Peyer's patch (tissue), 4 donors: ENCODE measurements at regions not wholly inside any gene's neighbourhood (a gene's known extent, or its start where the extent isn't known, plus 50 kb on each side); places are given as distances from the start of the nearest gene placed in this dataset.

ENCODE experiments used
- DNase-seq, 3 donors: peaks; one replicate each; pipeline ENCODE4 v3.0.0-alpha.2; 2017 to 2019
- H3K27ac ChIP-seq, 4 donors: fragments of 200-600 bp; sonication (generic); one replicate each; pipeline ENCODE4 v1.5.1; 2016 to 2019
- H3K27me3 ChIP-seq, 2 donors: fragments of 200-600 bp; sonication (generic); one replicate each; pipeline ENCODE4 v1.5.1; 2019
- H3K36me3 ChIP-seq, 3 donors: fragments of 200-600 bp; sonication (generic); one replicate each; pipeline ENCODE4 v1.5.1; 2016 to 2019
- H3K4me1 ChIP-seq, 4 donors: fragments of 200-600 bp; sonication (generic); one replicate each; pipeline ENCODE4 v1.5.1; 2016 to 2019
- H3K4me3 ChIP-seq, 4 donors: fragments of 200-600 bp; sonication (generic); 1 replicate in 3 of 4; 2 replicates in 1 of 4; pipeline ENCODE4 v1.5.1; 2016 to 2019; ENCODE audit warnings: mild to moderate bottlenecking in 1 of 4
- H3K9me3 ChIP-seq, 4 donors: fragments of 200-600 bp; sonication (generic); one replicate each; pipeline ENCODE4 v1.5.1; 2016 to 2019; ENCODE audit warnings: mild to moderate bottlenecking in 1 of 4
- POLR2A ChIP-seq, 2 donors: fragments of 450-650 bp; IDR thresholded peaks; one replicate each; pipeline ENCODE4 v1.5.1; 2017; ENCODE audit warnings: antibody characterized with exemption in 2 of 2, mild to moderate bottlenecking in 2 of 2, moderate library complexity in 2 of 2
- TF ChIP-seq, protein P1 (sequence below), 6 experiments: fragments of 450-650 bp in 4 of 6; fragments of 200-600 bp in 2 of 6; sonication (generic) in 1 of 6; IDR thresholded peaks; one replicate each; pipeline ENCODE4 v1.5.1; 2017 to 2019; ENCODE audit warnings: antibody characterized with exemption in 6 of 6, mild to moderate bottlenecking in 3 of 6, moderate library complexity in 1 of 6

DNA sequence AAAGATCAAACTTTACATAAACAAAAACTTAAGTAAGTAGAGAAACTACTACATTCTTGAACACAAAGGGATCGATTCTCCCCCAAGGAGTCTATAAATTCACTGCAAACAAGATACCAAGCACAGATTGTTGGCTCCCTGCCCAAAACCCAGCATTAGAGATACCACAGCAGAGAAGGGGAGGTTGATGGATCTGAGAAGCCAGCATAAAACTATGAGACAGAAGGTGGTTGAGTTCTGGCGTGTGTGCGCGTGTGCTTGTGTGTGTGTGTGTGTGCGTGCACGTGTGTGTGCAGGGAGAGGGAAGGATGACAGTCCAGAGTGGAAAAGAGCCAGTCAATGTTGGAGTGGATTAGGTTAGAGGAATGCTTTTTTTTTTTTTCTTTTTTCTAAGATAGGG is 143.2 kb upstream of the PRR20G start:
- no peaks in the 10 kb centered on the region for H3K4me1 ChIP-seq
- H3K9me3 ChIP-seq, result no peaks in the 10 kb centered on the region
- H3K27me3 ChIP-seq, result no peaks in the 10 kb centered on the region
- no peak overlapping the region for H3K27ac ChIP-seq
- no peak for TF ChIP-seq POLR2A (IDR thresholded peaks at IDR 0.05)
- TF ChIP-seq, protein P1, sequence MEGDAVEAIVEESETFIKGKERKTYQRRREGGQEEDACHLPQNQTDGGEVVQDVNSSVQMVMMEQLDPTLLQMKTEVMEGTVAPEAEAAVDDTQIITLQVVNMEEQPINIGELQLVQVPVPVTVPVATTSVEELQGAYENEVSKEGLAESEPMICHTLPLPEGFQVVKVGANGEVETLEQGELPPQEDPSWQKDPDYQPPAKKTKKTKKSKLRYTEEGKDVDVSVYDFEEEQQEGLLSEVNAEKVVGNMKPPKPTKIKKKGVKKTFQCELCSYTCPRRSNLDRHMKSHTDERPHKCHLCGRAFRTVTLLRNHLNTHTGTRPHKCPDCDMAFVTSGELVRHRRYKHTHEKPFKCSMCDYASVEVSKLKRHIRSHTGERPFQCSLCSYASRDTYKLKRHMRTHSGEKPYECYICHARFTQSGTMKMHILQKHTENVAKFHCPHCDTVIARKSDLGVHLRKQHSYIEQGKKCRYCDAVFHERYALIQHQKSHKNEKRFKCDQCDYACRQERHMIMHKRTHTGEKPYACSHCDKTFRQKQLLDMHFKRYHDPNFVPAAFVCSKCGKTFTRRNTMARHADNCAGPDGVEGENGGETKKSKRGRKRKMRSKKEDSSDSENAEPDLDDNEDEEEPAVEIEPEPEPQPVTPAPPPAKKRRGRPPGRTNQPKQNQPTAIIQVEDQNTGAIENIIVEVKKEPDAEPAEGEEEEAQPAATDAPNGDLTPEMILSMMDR (IDR thresholded peaks at IDR 0.05), result no peak
- no peak overlapping the region for H3K4me3 ChIP-seq
- H3K36me3 ChIP-seq, result no peaks in the 10 kb centered on the region
- peak in 1 of 3 donors; percentile 15 for DNase-seq

DNA sequence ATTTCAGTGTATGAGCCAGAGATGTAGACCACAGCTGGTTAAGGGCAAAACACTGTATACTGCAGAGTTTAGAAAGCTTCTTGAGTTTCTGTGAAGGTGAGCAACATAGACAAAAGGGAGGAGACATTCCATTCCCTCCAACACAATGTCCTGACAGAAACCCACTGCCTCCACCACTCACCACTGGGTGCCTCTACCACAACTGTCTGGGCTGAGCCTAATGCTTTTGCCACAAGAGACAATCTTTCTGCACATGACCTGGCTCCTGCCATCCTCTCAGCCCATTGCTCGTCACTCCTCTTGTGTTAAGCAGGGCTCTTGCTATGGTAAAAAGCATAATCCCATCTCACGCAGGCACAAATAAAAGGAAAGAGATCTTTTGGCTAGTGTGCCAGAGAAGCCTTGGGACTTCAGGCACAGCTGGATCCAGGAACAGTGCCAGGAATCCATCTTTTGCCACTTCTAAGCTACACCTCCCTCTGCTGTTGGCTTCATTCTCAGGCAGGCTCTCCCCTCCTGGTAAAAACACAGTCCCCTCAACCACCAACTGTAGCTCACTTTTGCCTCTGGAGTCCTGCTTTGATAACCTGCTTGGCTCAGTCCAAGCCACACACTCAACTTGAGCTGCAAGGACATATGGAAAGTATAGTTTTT is 140.6 kb upstream of the PRR20G start:
- Histone ChIP-seq H3K27ac (no peak overlapping the region), H3K9me3 (no peaks in the 10 kb centered on the region), H3K36me3 (no peaks in the 10 kb centered on the region), H3K4me1 (no peaks in the 10 kb centered on the region), H3K27me3 (no peaks in the 10 kb centered on the region), H3K4me3 (no peak overlapping the region)
- DNase-seq, result peak in 1 of 3 donors; percentile 14
- no peak for TF ChIP-seq POLR2A (IDR thresholded peaks at IDR 0.05)
- TF ChIP-seq, protein P1 (IDR thresholded peaks at IDR 0.05), result no peak

- TF ChIP-seq POLR2A (IDR thresholded peaks at IDR 0.05), result no peak
- TF ChIP-seq, protein P1 (IDR thresholded peaks at IDR 0.05), result no peak
- H3K27me3 ChIP-seq, result no peaks in the 10 kb centered on the region
Observed at GRCh38 chr3:127427666-127428065, 139.8 kb upstream of the PRR20G start.

DNA sequence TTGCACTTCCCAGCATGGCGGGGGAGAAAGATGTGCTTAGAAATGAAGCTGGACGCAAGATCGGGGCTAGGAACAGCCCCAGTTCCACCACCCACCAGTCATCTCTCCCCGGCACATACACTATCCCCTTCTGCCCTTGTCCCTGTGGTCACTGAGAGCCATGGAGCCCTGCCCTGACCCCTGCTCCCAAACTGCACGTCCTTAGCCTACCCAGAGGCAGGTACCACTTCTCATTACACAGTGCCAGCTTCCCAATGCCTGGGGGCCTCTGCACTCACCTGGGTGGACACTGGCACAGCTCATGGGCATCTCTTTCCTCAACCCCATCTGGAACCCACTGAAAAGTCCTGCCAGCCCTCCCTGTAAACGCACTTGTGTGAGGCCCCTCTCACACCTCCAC is 139.3 kb upstream of the PRR20G start:
- Histone ChIP-seq H3K36me3 (no peaks in the 10 kb centered on the region), H3K27me3 (no peaks in the 10 kb centered on the region), H3K4me1 (no peaks in the 10 kb centered on the region), H3K4me3 (no peak overlapping the region), H3K9me3 (no peaks in the 10 kb centered on the region), H3K27ac (no peak overlapping the region)
- no peak for TF ChIP-seq POLR2A (IDR thresholded peaks at IDR 0.05)
- TF ChIP-seq, protein P1 (IDR thresholded peaks at IDR 0.05), result no peak
- DNase-seq, result peak in 1 of 3 donors; percentile 14

More at GRCh38 chr3:127427666-127428065, 139.8 kb upstream of the PRR20G start:
- H3K9me3 ChIP-seq, result no peaks in the 10 kb centered on the region
- no peak overlapping the region for H3K4me3 ChIP-seq
- H3K36me3 ChIP-seq, result no peaks in the 10 kb centered on the region
- no peaks in the 10 kb centered on the region for H3K4me1 ChIP-seq
- no peak overlapping the region for H3K27ac ChIP-seq
- DNase-seq, result peak in 1 of 3 donors; percentile 36

DNA sequence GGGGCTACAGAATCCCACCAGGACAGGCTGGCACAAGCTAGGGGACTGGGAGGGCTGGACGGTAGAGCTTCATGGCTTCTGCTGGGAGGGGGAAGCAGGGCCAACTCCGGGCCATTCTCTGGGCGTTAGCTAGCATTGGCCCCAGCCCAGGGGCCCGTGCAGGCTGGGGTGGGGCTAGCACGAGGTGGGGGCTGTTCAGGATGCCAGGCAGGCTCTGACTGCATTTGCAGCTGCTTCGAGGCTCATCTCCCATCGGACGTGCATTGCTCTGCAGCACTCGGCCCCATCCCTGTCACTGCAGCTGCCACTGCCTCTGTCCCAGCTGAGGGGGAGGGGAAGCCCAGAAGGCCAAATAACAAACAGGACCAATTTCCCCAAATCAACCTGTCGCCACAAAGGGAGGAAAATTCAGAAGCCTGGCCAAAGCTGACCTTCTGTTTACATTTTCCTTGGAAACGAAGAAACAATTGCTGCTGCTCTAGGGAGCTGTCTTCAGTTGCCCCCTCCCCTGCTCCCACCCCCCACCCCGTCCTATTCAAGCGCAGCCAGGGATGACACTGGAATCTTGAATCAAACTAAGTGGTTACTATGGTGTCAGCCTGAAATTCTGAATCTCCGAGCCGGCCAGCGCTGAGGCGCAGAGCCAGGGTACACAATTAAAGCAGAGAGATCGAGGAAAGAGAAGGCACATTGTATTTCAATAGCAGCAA is 138.8 kb upstream of the PRR20G start:
- no peak overlapping the region for H3K4me3 ChIP-seq
- TF ChIP-seq, protein P1 (IDR thresholded peaks at IDR 0.05), result no peak
- no peak for TF ChIP-seq POLR2A (IDR thresholded peaks at IDR 0.05)
- no peaks in the 10 kb centered on the region for H3K4me1 ChIP-seq
- H3K9me3 ChIP-seq, result no peaks in the 10 kb centered on the region
- H3K27me3 ChIP-seq, result no peaks in the 10 kb centered on the region
- DNase-seq, result peak in 1 of 3 donors; percentile 37
- H3K27ac ChIP-seq, result no peak overlapping the region
- no peaks in the 10 kb centered on the region for H3K36me3 ChIP-seq
